ENCODE measurements at regions not wholly inside any gene's neighbourhood (a gene's known extent, or its start where the extent isn't known, plus 50 kb on each side); places are given as distances from the start of the nearest gene placed in this dataset.

- TF ChIP-seq CTCF (IDR thresholded peaks at IDR 0.05) = no peak
- TF ChIP-seq POLR2A (IDR thresholded peaks at IDR 0.05; ENCODE audit: low read depth) = no peak
- no peak for TF ChIP-seq POLR2AphosphoS5 (IDR thresholded peaks at IDR 0.05)
- TF ChIP-seq EP300 (IDR thresholded peaks at IDR 0.05) = no peak
These were observed 185.8 kb upstream of the ARL4C start for GRCh38 chr2:234682492-234683228.

Data from esophagus muscularis mucosa (tissue), 4 donors.